NCI-H2227 (cell line): ENCODE measurements at regions not wholly inside any gene's neighbourhood (a gene's known extent, or its start where the extent isn't known, plus 50 kb on each side); places are given as distances from the start of the nearest gene placed in this dataset.

Experiments used
- DNase-seq: peaks from one replicate; lab custom pipeline; 2025; ENCODE audit not compliant: unreplicated experiment; lab: John Stamatoyannopoulos, UW

- DNase-seq = no peak
These were observed 172.2 kb downstream of the CDC5L start for GRCh38 chr6:44559486-44560270.

- no peak for DNase-seq
These were observed 173.1 kb downstream of the CDC5L start for GRCh38 chr6:44560458-44561059.

DNA sequence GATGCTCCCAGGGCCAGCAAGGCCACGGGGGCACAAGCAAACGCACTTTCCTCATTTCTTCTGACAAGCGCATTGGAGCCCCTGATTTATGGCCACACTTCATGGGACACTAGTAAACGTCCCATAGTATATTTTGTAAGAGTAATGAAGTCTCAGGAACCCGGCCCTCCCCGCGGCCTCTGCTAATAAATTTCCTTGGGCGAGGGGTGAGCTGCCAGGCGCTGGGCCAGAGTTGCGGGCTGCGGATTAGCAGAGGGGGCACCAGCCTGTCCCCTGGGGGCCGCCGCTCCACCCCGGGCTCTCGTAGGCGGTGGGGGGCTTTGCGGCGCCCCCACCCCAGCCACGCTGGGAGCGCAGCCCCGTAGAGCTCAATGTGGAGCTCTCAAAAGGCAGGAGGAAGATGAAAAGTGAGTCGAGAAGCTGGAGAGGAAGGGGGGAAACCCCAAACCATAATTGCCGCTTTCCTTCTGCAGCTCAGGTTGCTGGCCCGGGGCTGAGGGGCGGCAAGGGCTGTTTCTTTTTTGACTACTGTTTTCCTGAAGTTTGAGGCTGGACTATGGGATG lies 173.6 kb downstream of the CDC5L start:
- no peak for DNase-seq

- DNase-seq = no peak
These were observed 174.5 kb downstream of the CDC5L start for GRCh38 chr6:44561832-44562665.

GRCh38 chr6:44563397-44563796 lies 175.9 kb downstream of the CDC5L start:
- no peak for DNase-seq

GRCh38 chr6:44564906-44565524 lies 177.5 kb downstream of the CDC5L start:
- DNase-seq = no peak

DNA sequence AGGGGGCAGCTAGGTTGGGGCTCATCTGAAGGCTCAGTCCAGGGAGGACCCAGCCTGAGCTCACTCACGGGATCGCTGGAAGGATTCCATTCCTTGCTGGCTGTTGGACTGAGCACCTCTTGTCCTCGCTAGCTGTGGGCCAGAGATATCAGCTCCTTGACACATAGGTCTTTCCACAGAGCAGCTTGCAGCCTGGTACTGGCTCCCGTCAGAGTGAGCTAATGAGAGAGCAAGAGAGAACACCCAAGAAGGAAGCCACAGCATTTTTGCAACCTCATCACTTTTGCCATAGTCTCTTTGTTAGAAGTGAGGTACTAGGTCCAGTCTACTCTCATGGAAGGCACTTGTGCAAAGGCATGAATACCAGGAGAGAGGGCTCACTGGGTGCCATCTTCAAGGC lies 179.9 kb downstream of the CDC5L start:
- no peak for DNase-seq

DNA sequence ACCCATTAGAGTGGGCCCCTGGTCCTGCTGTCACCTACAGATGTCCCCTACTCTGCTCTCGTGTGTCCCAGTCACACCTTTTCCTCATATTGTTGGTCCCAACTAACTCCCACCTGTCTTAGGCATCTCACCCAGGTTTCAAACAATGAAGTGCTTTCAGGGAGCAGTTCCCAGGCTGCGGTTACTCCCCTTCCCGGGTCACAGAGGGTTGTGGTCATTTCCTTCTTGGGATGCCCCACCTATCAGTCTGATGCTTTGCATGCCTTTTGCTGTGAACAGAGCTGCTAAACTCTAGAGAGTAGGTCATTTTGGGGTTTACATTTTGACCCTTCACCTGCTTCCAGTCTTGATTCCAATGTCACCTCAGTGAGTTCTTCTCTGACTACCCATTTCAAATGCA lies 181.6 kb downstream of the CDC5L start:
- no peak for DNase-seq

- DNase-seq = no peak
These were observed 182.5 kb downstream of the CDC5L start for GRCh38 chr6:44569931-44570385.

- DNase-seq = no peak
These were observed 184.0 kb downstream of the CDC5L start for GRCh38 chr6:44571510-44571909.

DNA sequence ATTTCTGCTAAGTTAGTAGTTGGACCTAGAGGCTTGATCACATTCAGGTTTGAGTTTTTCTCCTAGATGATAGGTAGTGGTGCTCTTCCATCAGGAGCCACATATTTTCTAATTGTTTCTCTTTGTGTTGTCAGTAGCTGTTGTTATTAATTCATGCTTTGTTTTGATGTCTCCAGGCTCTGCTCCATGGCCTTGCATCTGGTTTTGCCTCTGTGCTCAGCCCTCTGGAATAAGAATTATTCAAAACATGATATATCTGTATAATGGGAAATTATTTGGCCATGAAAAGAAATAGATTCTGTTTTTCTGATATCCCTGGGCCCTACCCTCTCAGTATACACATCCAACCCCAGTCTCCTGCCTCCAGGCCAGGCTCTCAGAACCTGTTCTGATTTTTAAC lies 184.8 kb downstream of the CDC5L start:
- no peak for DNase-seq

DNA sequence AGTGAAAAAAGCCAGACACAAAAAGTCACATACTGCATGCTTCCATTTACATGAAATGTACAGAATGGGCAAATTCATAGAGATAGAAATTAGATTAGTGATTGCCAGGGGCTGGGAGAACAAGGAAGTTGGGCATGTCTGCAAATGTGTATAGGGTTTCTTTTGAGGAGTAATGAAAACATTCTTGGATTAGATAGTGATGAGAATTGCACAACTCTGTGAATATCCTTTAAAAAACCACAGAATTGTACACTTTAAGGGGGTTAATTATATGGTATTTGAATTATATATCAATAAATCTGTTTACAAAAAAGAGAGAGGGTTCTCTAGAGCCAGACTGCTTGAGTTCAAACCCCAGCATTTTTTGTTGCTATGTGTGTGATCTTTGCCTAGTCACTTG lies 188.1 kb downstream of the CDC5L start:
- DNase-seq = no peak

DNA sequence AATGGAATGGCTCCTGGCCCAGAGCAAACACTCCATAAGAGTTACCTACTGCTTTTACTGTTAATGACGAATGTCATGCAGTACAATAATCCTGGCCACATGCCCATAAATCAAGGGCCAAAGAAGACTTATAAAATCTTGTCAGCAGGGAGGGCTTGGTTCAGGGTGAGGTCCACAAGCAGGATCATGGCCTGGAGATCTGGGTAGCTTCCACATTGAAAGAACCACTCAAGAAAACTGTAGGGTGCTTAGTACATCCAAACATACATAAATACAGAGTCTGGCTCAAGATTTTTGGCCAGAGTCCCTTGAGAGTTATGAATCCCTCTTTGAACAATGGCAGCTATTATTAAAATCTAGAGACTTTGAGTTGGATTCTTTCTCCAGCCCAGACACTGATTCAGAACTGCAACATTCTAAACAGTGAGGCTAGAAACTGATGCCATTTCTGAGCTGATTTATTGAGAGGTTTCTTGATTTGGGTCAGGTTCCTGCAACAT lies 188.7 kb downstream of the CDC5L start:
- no peak for DNase-seq

DNA sequence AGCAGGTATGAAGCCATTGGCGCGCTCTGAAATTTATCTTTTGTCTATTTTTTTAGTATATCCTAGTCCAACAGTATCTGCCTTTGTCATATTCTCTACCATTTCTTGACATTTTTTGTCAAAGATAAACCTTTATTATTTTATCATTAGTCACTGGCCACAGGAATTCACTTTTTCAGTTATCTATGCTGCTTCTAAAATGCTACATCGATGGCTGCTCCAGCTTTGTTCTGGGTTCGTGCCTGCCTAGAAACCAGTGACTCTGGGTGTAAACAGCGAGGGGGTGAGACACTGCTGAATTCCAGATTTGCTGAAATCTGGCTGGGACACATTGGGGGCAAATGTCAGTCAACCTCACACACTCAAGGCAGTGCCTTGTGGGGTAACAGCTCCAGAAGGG lies 193.4 kb downstream of the CDC5L start:
- no peak for DNase-seq

DNA sequence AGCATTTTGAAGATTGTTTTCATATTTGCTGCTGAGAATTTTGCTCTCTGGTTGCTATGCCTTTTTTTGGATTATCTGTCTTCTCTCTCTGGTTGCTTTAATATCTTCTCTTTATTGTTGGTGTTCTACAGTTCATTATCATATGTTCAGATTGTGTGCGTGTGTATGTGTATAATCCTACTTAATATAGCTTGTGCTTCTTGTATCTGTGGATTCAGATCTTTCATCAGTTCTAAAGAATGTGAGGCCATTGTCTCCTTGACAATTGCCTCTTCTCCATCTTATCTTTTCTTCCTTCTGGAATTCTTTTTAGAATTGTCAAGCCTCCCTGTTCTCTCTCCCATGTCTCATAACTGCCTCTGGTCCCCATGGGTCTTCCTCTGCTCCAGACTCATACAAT lies 195.4 kb downstream of the CDC5L start:
- no peak for DNase-seq

DNA sequence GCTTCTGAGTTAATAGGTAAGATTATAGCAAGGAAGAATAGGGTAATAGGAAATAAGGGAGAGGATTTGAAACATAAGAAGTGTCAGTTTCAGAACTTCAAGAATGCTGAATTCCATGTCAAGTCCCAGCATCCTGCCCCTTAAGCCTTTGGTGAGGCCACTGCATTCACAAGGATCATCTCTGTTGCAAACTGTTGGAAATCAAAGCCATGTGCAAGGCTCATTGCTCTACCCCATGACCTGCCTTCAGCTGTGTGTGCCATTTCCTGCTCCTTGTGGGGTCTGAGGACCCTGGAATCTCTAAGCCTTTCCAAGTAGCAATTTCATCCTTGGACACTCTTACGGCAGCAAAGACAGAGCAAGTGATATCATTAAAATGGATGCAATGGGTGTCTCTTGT lies 203.0 kb downstream of the CDC5L start:
- DNase-seq = no peak

GRCh38 chr6:44593539-44593944 lies 206.0 kb downstream of the CDC5L start:
- peak; percentile 44 for DNase-seq

DNA sequence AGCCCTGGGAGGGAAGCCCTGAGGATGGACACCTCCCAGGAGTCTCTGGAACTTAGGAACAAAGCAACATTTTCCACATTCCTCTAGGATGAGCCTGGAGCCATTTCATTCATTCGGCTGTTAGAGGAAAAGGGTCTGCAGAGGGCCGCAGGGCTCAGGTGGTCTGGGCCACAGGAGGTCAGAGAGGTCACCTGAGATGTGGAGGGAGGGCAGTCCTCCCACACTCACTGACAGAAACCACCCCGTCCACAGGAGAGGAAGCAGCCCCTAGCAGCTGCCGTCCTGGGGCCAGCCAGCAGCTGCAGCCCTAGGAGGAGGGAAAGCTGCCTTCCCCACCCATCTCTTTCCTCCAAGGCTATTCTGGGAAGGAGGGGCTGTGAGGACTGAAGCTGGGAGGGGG lies 207.0 kb downstream of the CDC5L start:
- no peak for DNase-seq

DNA sequence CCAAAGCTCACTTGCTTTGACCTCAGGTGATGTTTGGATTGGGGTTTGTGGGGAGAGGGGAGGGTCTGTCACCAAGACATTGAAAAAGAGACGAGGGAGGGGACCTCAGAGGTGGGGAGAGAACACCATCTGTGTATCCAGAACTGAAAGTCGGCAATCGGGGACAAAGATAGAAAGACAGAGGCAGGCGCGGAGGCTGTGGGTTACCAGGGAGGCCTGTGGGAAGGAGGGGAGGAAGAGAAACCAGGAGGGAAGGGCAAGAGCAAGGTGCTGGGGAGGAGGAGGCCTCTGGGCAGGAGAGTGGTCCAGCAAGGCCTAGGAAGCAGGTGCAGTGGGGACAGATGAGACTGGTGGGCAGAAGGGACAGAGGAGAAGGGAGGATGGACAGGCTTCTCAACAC lies 211.2 kb downstream of the CDC5L start:
- DNase-seq = no peak

DNA sequence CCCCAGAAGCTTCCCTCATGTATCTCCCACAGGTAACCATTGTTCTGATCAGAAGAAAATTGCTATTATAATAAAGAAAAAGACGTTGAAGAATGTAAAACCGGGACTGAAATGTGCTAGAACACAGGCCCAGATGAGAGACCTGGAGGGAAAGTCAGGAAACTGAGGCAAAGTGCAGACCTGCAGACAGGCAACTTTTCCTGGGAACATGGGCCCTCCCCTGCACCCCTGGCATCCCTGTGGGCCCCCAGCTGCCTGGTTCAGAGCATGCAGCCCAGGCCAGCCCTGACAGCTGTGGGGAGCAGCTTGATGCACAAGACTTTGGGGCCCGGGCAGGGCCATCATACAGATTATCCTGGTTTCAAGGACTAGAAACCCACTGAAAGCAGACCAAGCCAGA lies 212.2 kb downstream of the CDC5L start:
- DNase-seq = no peak
